SU-DHL-6 (cell line): ENCODE measurements at regions not wholly inside any gene's neighbourhood (a gene's known extent, or its start where the extent isn't known, plus 50 kb on each side); places are given as distances from the start of the nearest gene placed in this dataset.

ENCODE experiments used
- CTCF ChIP-seq: fragments of 200-600 bp; sonication (generic); IDR thresholded peaks from one replicate; pipeline ENCODE4 v1.5.1; 2017; ENCODE audit warnings: antibody characterized with exemption, mild to moderate bottlenecking, low read length, moderate library complexity; ENCODE audit not compliant: insufficient read depth, poor library complexity, severe bottlenecking
- EZH2phosphoT487 ChIP-seq: fragments of 200-600 bp; sonication (generic), shearing (Covaris generic); conservative IDR thresholded peaks from 2 replicates; pipeline ENCODE4 v1.6.1; 2018; ENCODE audit warnings: mild to moderate bottlenecking, antibody characterized with exemption, low read length, moderate library complexity, mixed read lengths

GRCh38 chr21:19850157-19850556 is 1148.1 kb upstream of the NCAM2 start:
- no peak for TF ChIP-seq CTCF
- TF ChIP-seq EZH2phosphoT487: no peak
